H7 (cell line): ENCODE measurements at regions not wholly inside any gene's neighbourhood (a gene's known extent, or its start where the extent isn't known, plus 50 kb on each side); places are given as distances from the start of the nearest gene placed in this dataset.

ENCODE experiments used
- DNase-seq: peaks from one replicate; pipeline ENCODE4 v3.0.0; 2012
- H3K27me3 ChIP-seq: 2 replicates; pipeline ENCODE4 v1.6.0; 2011; ENCODE audit warnings: mild to moderate bottlenecking, low read length; ENCODE audit not compliant: control insufficient read depth, insufficient read depth
- H3K36me3 ChIP-seq: replicated peaks from 2 replicates; pipeline ENCODE4 v1.5.1; 2011; ENCODE audit warnings: low read length; ENCODE audit not compliant: control insufficient read depth, insufficient read depth
- H3K4me3 ChIP-seq: 2 replicates; pipeline ENCODE4 v1.5.1; 2011; ENCODE audit warnings: low read depth, mild to moderate bottlenecking, control low read depth, low read length, moderate library complexity; ENCODE audit not compliant: insufficient read depth

GRCh38 chr16:11425140-11425539 lies 79.9 kb downstream of the RMI2 start:
- Histone ChIP-seq H3K36me3 (no peaks in the 10 kb centered on the region), H3K4me3 (no peak overlapping the region), H3K27me3 (no peaks in the 10 kb centered on the region)
- DNase-seq, result peak; percentile 60

- no peaks in the 10 kb centered on the region for H3K36me3 ChIP-seq
- H3K4me3 ChIP-seq, result no peak overlapping the region
- no peaks in the 10 kb centered on the region for H3K27me3 ChIP-seq
- DNase-seq, result no peak
Measured at GRCh38 chr16:11428623-11428953, 83.3 kb downstream of the RMI2 start.

GRCh38 chr16:11429123-11429522 lies 83.9 kb downstream of the RMI2 start:
- Histone ChIP-seq H3K27me3 (no peaks in the 10 kb centered on the region), H3K4me3 (no peak overlapping the region), H3K36me3 (no peaks in the 10 kb centered on the region)
- DNase-seq, result no peak

GRCh38 chr16:11429823-11430222 lies 84.6 kb downstream of the RMI2 start:
- no peaks in the 10 kb centered on the region for H3K27me3 ChIP-seq
- DNase-seq, result no peak
- H3K4me3 ChIP-seq, result no peak overlapping the region
- no peaks in the 10 kb centered on the region for H3K36me3 ChIP-seq

- no peak overlapping the region for H3K4me3 ChIP-seq
Measured at GRCh38 chr16:11430601-11431317, 85.5 kb downstream of the RMI2 start.

GRCh38 chr16:11431915-11432465 lies 86.7 kb downstream of the RMI2 start:
- Histone ChIP-seq H3K4me3 (no peak overlapping the region), H3K27me3 (no peaks in the 10 kb centered on the region), H3K36me3 (no peaks in the 10 kb centered on the region)
- DNase-seq, result no peak

More at GRCh38 chr16:11430601-11431317, 85.5 kb downstream of the RMI2 start:
- DNase-seq, result peak; percentile 61
- Histone ChIP-seq H3K27me3 (no peaks in the 10 kb centered on the region), H3K36me3 (no peaks in the 10 kb centered on the region)

GRCh38 chr16:11432856-11433395 lies 87.7 kb downstream of the RMI2 start:
- DNase-seq, result no peak
- Histone ChIP-seq H3K4me3 (no peak overlapping the region), H3K36me3 (no peaks in the 10 kb centered on the region), H3K27me3 (no peaks in the 10 kb centered on the region)

GRCh38 chr16:11435576-11435975 lies 90.3 kb downstream of the RMI2 start:
- no peak for DNase-seq
- Histone ChIP-seq H3K27me3 (no peaks in the 10 kb centered on the region), H3K4me3 (no peak overlapping the region), H3K36me3 (no peaks in the 10 kb centered on the region)

GRCh38 chr16:11437069-11437468 lies 91.8 kb downstream of the RMI2 start:
- H3K4me3 ChIP-seq, result no peak overlapping the region
- H3K36me3 ChIP-seq, result no peaks in the 10 kb centered on the region
- H3K27me3 ChIP-seq, result no peaks in the 10 kb centered on the region
- DNase-seq, result no peak

GRCh38 chr16:11439790-11440656 lies 94.8 kb downstream of the RMI2 start:
- H3K27me3 ChIP-seq, result no peaks in the 10 kb centered on the region
- H3K4me3 ChIP-seq, result no peak overlapping the region
- H3K36me3 ChIP-seq, result no peaks in the 10 kb centered on the region
- DNase-seq, result peak; percentile 49

- DNase-seq, result no peak
- no peaks in the 10 kb centered on the region for H3K36me3 ChIP-seq
- H3K27me3 ChIP-seq, result no peaks in the 10 kb centered on the region
- H3K4me3 ChIP-seq, result no peak overlapping the region
Measured at GRCh38 chr16:11440657-11441012, 95.4 kb downstream of the RMI2 start.

GRCh38 chr16:11445486-11445885 lies 100.2 kb downstream of the RMI2 start:
- no peaks in the 10 kb centered on the region for H3K27me3 ChIP-seq
- no peak for DNase-seq
- no peaks in the 10 kb centered on the region for H3K36me3 ChIP-seq
- no peak overlapping the region for H3K4me3 ChIP-seq

- no peaks in the 10 kb centered on the region for H3K27me3 ChIP-seq
- H3K36me3 ChIP-seq, result no peaks in the 10 kb centered on the region
- no peak overlapping the region for H3K4me3 ChIP-seq
- DNase-seq, result no peak
Measured at GRCh38 chr16:11446566-11447119, 101.4 kb downstream of the RMI2 start.

GRCh38 chr16:11447272-11447671 lies 102.0 kb downstream of the RMI2 start:
- Histone ChIP-seq H3K4me3 (no peak overlapping the region), H3K27me3 (no peaks in the 10 kb centered on the region), H3K36me3 (no peaks in the 10 kb centered on the region)
- no peak for DNase-seq

GRCh38 chr16:11447836-11448235 lies 102.6 kb downstream of the RMI2 start:
- DNase-seq, result no peak
- H3K4me3 ChIP-seq, result no peak overlapping the region
- no peaks in the 10 kb centered on the region for H3K27me3 ChIP-seq
- no peaks in the 10 kb centered on the region for H3K36me3 ChIP-seq
